ENCODE measurements at regions not wholly inside any gene's neighbourhood (a gene's known extent, or its start where the extent isn't known, plus 50 kb on each side); places are given as distances from the start of the nearest gene placed in this dataset.

GRCh38 chr7:34453150-34453549 lies 204.9 kb upstream of the NPSR1 start:
- Histone ChIP-seq H3K23ac (ENCODE audit: insufficient read length) (no peak overlapping the region), H2BK15ac (ENCODE audit: low read length) (no peak overlapping the region), H3K36me3 (ENCODE audit: control insufficient read depth in 2 of 4, insufficient read depth in 4 of 4, low read length in 3 of 4) (no peaks in the 10 kb centered on the region), H2BK120ac (replicated peaks; ENCODE audit: low read depth, low read length) (no peak overlapping the region), H2BK5ac (ENCODE audit: low read depth, low read length) (no peak overlapping the region), H4K91ac (replicated peaks; ENCODE audit: insufficient read length, low read length) (no peak overlapping the region), H2BK12ac (ENCODE audit: low read depth, low read length) (no peak overlapping the region), H3K4me1 (replicated peaks in 1 of 4; ENCODE audit: control insufficient read depth in 3 of 4, insufficient read depth in 4 of 4, low read length in 3 of 4) (peaks cover 0 to 3% (median 0%) of the 10 kb centered on the region in 4 experiments; a peak in 1 of 7 replicates), H2BK20ac (ENCODE audit: low read length) (no peak overlapping the region), H3K14ac (ENCODE audit: insufficient read length) (no peak overlapping the region), H3K4ac (replicated peaks; ENCODE audit: insufficient read length, low read depth, low read length) (no peak overlapping the region), H3K79me2 (ENCODE audit: control insufficient read depth in 1 of 2, insufficient read depth in 2 of 2, low read length in 2 of 2) (no peaks in the 10 kb centered on the region), H3K56ac (replicated peaks; ENCODE audit: insufficient read length, low read depth, low read length) (no peak overlapping the region), H2AK5ac (ENCODE audit: low read depth, low read length) (no peak overlapping the region), H3K4me3 (ENCODE audit: extremely low read depth in 1 of 4, insufficient read depth in 2 of 4, low read depth in 3 of 4, low read length in 4 of 4) (no peak overlapping the region), H3K18ac (ENCODE audit: extremely low read depth, low read length) (no peak overlapping the region), H3K79me1 (ENCODE audit: low read depth, low read length) (no peaks in the 10 kb centered on the region), H3K4me2 (ENCODE audit: insufficient read depth in 1 of 2, low read depth in 2 of 2, low read length in 2 of 2) (no peak overlapping the region), H2AFZ (ENCODE audit: low read length) (no peak overlapping the region), H4K8ac (ENCODE audit: extremely low read depth, insufficient read depth, low read length) (no peak overlapping the region), H4K20me1 (replicated peaks in 1 of 2; ENCODE audit: control insufficient read depth in 1 of 2, insufficient read depth in 2 of 2, low read length in 2 of 2) (no peaks in the 10 kb centered on the region), H3K27ac (ENCODE audit: low read depth, low read length) (no peak overlapping the region), H3K9me3 (ENCODE audit: insufficient read depth in 2 of 2, low read depth in 1 of 2, low read length in 1 of 2) (no peaks in the 10 kb centered on the region), H3K23me2 (ENCODE audit: low read depth, low read length) (no peaks in the 10 kb centered on the region; the same call in 1 of the 2 replicates), H3K9ac (replicated peaks in 1 of 4; ENCODE audit: extremely low read depth in 1 of 4, low read depth in 3 of 4, low read length in 3 of 4) (no peak overlapping the region), H4K5ac (ENCODE audit: insufficient read length, low read depth, low read length) (no peak overlapping the region), H3K27me3 (replicated peaks in 1 of 4; ENCODE audit: control insufficient read depth in 3 of 4, extremely low read depth in 1 of 4, insufficient read depth in 3 of 4, low read length in 3 of 4) (no peaks in the 10 kb centered on the region)
- WGBS, 2 experiments (ENCODE audit: extremely low coverage in 1 of 2, insufficient coverage in 1 of 2, insufficient read length in 1 of 2, insufficient replicate concordance in 2 of 2, low coverage in 1 of 2, low lambda C conversion rate in 2 of 2, missing lambda C conversion rate in 1 of 2) = 91% methylated on average over 2 of the region's 2 CpGs; no CpG with 5 or more reads in 1 of the 2 experiments
- ChIA-PET POLR2A (ENCODE audit: partially characterized antibody) (no interaction called here), CTCF (ENCODE audit: partially characterized antibody) (interaction anchor here (2.3 kb wide), 1 partner anchor 133 kb away, joined by 7 read pairs; no protein-coding TSS in a partner anchor)
- no peak for FAIRE-seq
- DNase-seq (ENCODE audit: low read depth in 1 of 2, low spot score in 2 of 2) = no peak
- no peak for TF ChIP-seq EP300 (IDR thresholded peaks at IDR 0.05; ENCODE audit: borderline replicate concordance in 1 of 2, low read depth in 2 of 2, low read length in 2 of 2)
- TF ChIP-seq JUND (IDR thresholded peaks at IDR 0.05; ENCODE audit: low read length) = no peak
- no peak for TF ChIP-seq EZH2 (IDR thresholded peaks at IDR 0.05; ENCODE audit: low read depth, low read length, severe bottlenecking)
- TF ChIP-seq HDAC6 (IDR thresholded peaks at IDR 0.05; ENCODE audit: low read depth, low read length) = no peak
- TF ChIP-seq GABPA (IDR thresholded peaks at IDR 0.05; ENCODE audit: borderline replicate concordance, insufficient read depth, low read length) = no peak
- no peak for TF ChIP-seq RFX5 (IDR thresholded peaks at IDR 0.05; ENCODE audit: borderline replicate concordance, low read depth, low read length)
- no peak for TF ChIP-seq TEAD4 (IDR thresholded peaks at IDR 0.05; ENCODE audit: low read depth, low read length)
- TF ChIP-seq SP4 (IDR thresholded peaks at IDR 0.05; ENCODE audit: low read length) = no peak
- no peak for TF ChIP-seq TCF12 (IDR thresholded peaks at IDR 0.05; ENCODE audit: low read depth, low read length)

Data from H1 (cell line).